Neuronal stem cell (in vitro differentiated cells): ENCODE measurements at regions not wholly inside any gene's neighbourhood (a gene's known extent, or its start where the extent isn't known, plus 50 kb on each side); places are given as distances from the start of the nearest gene placed in this dataset.

Experiments used
- DNase-seq: peaks from one replicate; pipeline ENCODE4 v3.0.0-alpha.2; 2013; ENCODE audit warnings: low spot score
- H2AFZ ChIP-seq: one replicate; pipeline ENCODE4 v1.6.1; 2013; ENCODE audit warnings: mild to moderate bottlenecking, low read length, inconsistent platforms
- H2AK5ac ChIP-seq: 2 replicates; pipeline ENCODE4 v1.6.1; 2013; ENCODE audit warnings: low read depth, mild to moderate bottlenecking, inconsistent platforms, low read length, moderate library complexity, mixed read lengths
- H2BK120ac ChIP-seq: 2 replicates; pipeline ENCODE4 v1.6.1; 2013; ENCODE audit warnings: low read depth, mild to moderate bottlenecking, inconsistent platforms, low read length, moderate library complexity, mixed read lengths
- H2BK12ac ChIP-seq: one replicate; pipeline ENCODE4 v1.6.1; 2013; ENCODE audit warnings: low read length, inconsistent platforms
- H2BK15ac ChIP-seq: 2 replicates; pipeline ENCODE4 v1.6.1; 2013; ENCODE audit warnings: mild to moderate bottlenecking, low read length, inconsistent platforms, mixed read lengths
- H2BK5ac ChIP-seq: one replicate; pipeline ENCODE4 v1.6.1; 2013; ENCODE audit warnings: inconsistent platforms, mild to moderate bottlenecking, low read length, moderate library complexity
- H3K14ac ChIP-seq: one replicate; pipeline ENCODE4 v1.6.1; 2013; ENCODE audit warnings: low read length, inconsistent platforms
- H3K18ac ChIP-seq: 2 replicates; pipeline ENCODE4 v1.6.1; 2013; ENCODE audit warnings: low read length, inconsistent platforms
- H3K23ac ChIP-seq: 2 replicates; pipeline ENCODE4 v1.6.1; 2013; ENCODE audit warnings: low read depth, mild to moderate bottlenecking, mixed read lengths, low read length, inconsistent platforms; ENCODE audit not compliant: poor library complexity
- H3K27ac ChIP-seq: replicated peaks from 3 replicates; pipeline ENCODE4 v1.5.1; 2013; ENCODE audit warnings: low read length, inconsistent platforms
- H3K27me3 ChIP-seq, 3 experiments: 2 replicates each; pipeline ENCODE4 v1.6.1; 2013; ENCODE audit warnings: low read length in 3 of 3, mild to moderate bottlenecking in 2 of 3, inconsistent platforms in 1 of 3, low read depth in 1 of 3, mixed read lengths in 1 of 3, moderate library complexity in 1 of 3; ENCODE audit not compliant: control insufficient read depth in 3 of 3, insufficient read depth in 3 of 3
- H3K36me3 ChIP-seq, 2 donors: replicated peaks in 1 of 2; 2 replicates each; pipeline ENCODE4 v1.6.1; 2013; ENCODE audit warnings: low read length in 2 of 2; ENCODE audit not compliant: control insufficient read depth in 2 of 2, insufficient read depth in 2 of 2
- H3K4ac ChIP-seq: 2 replicates; pipeline ENCODE4 v1.6.1; 2013; ENCODE audit warnings: inconsistent platforms, mild to moderate bottlenecking, low read length, moderate library complexity
- H3K4me1 ChIP-seq, 2 donors: 1 replicate in 1 of 2; 2 replicates in 1 of 2; pipeline ENCODE4 v1.6.1; 2013; ENCODE audit warnings: low read length in 2 of 2, low read depth in 1 of 2; ENCODE audit not compliant: control insufficient read depth in 2 of 2, insufficient read depth in 1 of 2
- H3K4me2 ChIP-seq: one replicate; pipeline ENCODE4 v1.6.1; 2013; ENCODE audit warnings: mild to moderate bottlenecking, low read length, inconsistent platforms; ENCODE audit not compliant: insufficient read depth, poor library complexity, severe bottlenecking
- H3K4me3 ChIP-seq, 2 donors: 2 replicates each; pipeline ENCODE4 v1.5.1; 2013; ENCODE audit warnings: low read length in 2 of 2, mild to moderate bottlenecking in 2 of 2, inconsistent platforms in 1 of 2, moderate library complexity in 1 of 2
- H3K79me1 ChIP-seq: one replicate; pipeline ENCODE4 v1.6.1; 2013; ENCODE audit warnings: low read depth, mild to moderate bottlenecking, inconsistent platforms, low read length, moderate library complexity
- H3K9ac ChIP-seq: one replicate; pipeline ENCODE4 v1.6.1; 2013; ENCODE audit warnings: mild to moderate bottlenecking, low read depth, low read length, inconsistent platforms; ENCODE audit not compliant: poor library complexity
- H3K9me3 ChIP-seq, 2 donors: replicated peaks in 1 of 2; 2 replicates each; pipeline versions ENCODE3 to v1.6.1; 2013; ENCODE audit warnings: low read length in 2 of 2, mild to moderate bottlenecking in 2 of 2, inconsistent platforms in 1 of 2, low read depth in 1 of 2, mixed read lengths in 1 of 2, moderate library complexity in 1 of 2; ENCODE audit not compliant: control insufficient read depth in 2 of 2, insufficient read depth in 1 of 2
- H4K8ac ChIP-seq: one replicate; pipeline ENCODE4 v1.6.1; 2013; ENCODE audit warnings: low read depth, mild to moderate bottlenecking, inconsistent platforms, low read length, moderate library complexity
- H4K91ac ChIP-seq: one replicate; pipeline ENCODE4 v1.6.1; 2013; ENCODE audit warnings: low read length, low read depth, mild to moderate bottlenecking, inconsistent platforms; ENCODE audit not compliant: poor library complexity
- WGBS, 2 donors: extraction: QIAGEN DNeasy Blood & Tissue Kit; methylation state at CpG; one replicate each; pipeline ENCODE4 v1.1.7; 2013; ENCODE audit warnings: missing lambda C conversion rate in 2 of 2, mixed read lengths in 1 of 2; ENCODE audit not compliant: insufficient read length in 2 of 2, insufficient replicate concordance in 1 of 2; ENCODE audit errors: extremely low coverage in 2 of 2; 5-methylcytosine and 5-hydroxymethylcytosine counted together

- H3K9me3 ChIP-seq, result no peaks in the 10 kb centered on the region
- no peak overlapping the region for H2BK5ac ChIP-seq
- H3K9ac ChIP-seq, result no peak overlapping the region
- H3K18ac ChIP-seq, result no peak overlapping the region
- no peaks in the 10 kb centered on the region for H3K27me3 ChIP-seq
- no peak overlapping the region for H4K91ac ChIP-seq
- H3K23ac ChIP-seq, result no peak overlapping the region
- H3K36me3 ChIP-seq, result no peaks in the 10 kb centered on the region
- no peak overlapping the region for H3K4ac ChIP-seq
- no peak overlapping the region for H3K4me3 ChIP-seq
- no peak overlapping the region for H2BK120ac ChIP-seq
- no peak overlapping the region for H2BK12ac ChIP-seq
- DNase-seq, result no peak
- no peak overlapping the region for H3K14ac ChIP-seq
- H3K79me1 ChIP-seq, result no peaks in the 10 kb centered on the region
- H2AK5ac ChIP-seq, result no peak overlapping the region
- no peak overlapping the region for H4K8ac ChIP-seq
- H3K4me2 ChIP-seq, result no peak overlapping the region
- H2BK15ac ChIP-seq, result no peak overlapping the region
- H2AFZ ChIP-seq, result no peak overlapping the region
- H3K27ac ChIP-seq, result no peak overlapping the region
- no peaks in the 10 kb centered on the region for H3K4me1 ChIP-seq
Measured at GRCh38 chrX:6910218-6910617, 237.3 kb upstream of the STS start.

GRCh38 chrX:6909396-6909795 lies 238.1 kb upstream of the STS start:
- H2AK5ac ChIP-seq, result no peak overlapping the region
- no peak overlapping the region for H4K8ac ChIP-seq
- no peaks in the 10 kb centered on the region for H3K9me3 ChIP-seq
- no peak overlapping the region for H3K27ac ChIP-seq
- no peak overlapping the region for H3K18ac ChIP-seq
- no peak overlapping the region for H3K14ac ChIP-seq
- no peak overlapping the region for H2BK120ac ChIP-seq
- H3K4me2 ChIP-seq, result no peak overlapping the region
- H4K91ac ChIP-seq, result no peak overlapping the region
- H3K4ac ChIP-seq, result no peak overlapping the region
- no peaks in the 10 kb centered on the region for H3K36me3 ChIP-seq
- H3K23ac ChIP-seq, result no peak overlapping the region
- H3K27me3 ChIP-seq, result no peaks in the 10 kb centered on the region
- DNase-seq, result no peak
- H3K4me1 ChIP-seq, result no peaks in the 10 kb centered on the region
- no peak overlapping the region for H2BK15ac ChIP-seq
- no peak overlapping the region for H3K9ac ChIP-seq
- no peak overlapping the region for H2BK5ac ChIP-seq
- H3K4me3 ChIP-seq, result no peak overlapping the region
- no CpG with 5 or more reads among the region's 3 CpGs for WGBS, 2 donors
- no peak overlapping the region for H2AFZ ChIP-seq
- no peak overlapping the region for H2BK12ac ChIP-seq
- H3K79me1 ChIP-seq, result no peaks in the 10 kb centered on the region

GRCh38 chrX:6906608-6907007 lies 240.9 kb upstream of the STS start:
- no peak overlapping the region for H4K91ac ChIP-seq
- H3K4me2 ChIP-seq, result no peak overlapping the region
- H3K9ac ChIP-seq, result no peak overlapping the region
- H2BK120ac ChIP-seq, result no peak overlapping the region
- no peak overlapping the region for H2BK15ac ChIP-seq
- no peak overlapping the region for H3K4me3 ChIP-seq
- peaks cover 0 to 2% of the 10 kb centered on the region in 2 donors for H3K4me1 ChIP-seq
- DNase-seq, result no peak
- WGBS, 2 donors, result no CpG with 5 or more reads among the region's 1 CpG
- no peak overlapping the region for H2BK12ac ChIP-seq
- H2BK5ac ChIP-seq, result no peak overlapping the region
- no peak overlapping the region for H3K18ac ChIP-seq
- no peaks in the 10 kb centered on the region for H3K9me3 ChIP-seq
- H3K14ac ChIP-seq, result no peak overlapping the region
- H3K36me3 ChIP-seq, result no peaks in the 10 kb centered on the region
- H3K23ac ChIP-seq, result no peak overlapping the region
- no peak overlapping the region for H2AK5ac ChIP-seq
- H3K79me1 ChIP-seq, result no peaks in the 10 kb centered on the region
- no peaks in the 10 kb centered on the region for H3K27me3 ChIP-seq
- no peak overlapping the region for H3K27ac ChIP-seq
- no peak overlapping the region for H3K4ac ChIP-seq
- no peak overlapping the region for H2AFZ ChIP-seq
- no peak overlapping the region for H4K8ac ChIP-seq

- Histone ChIP-seq H2BK12ac (no peak overlapping the region), H3K18ac (no peak overlapping the region), H3K27me3 (no peaks in the 10 kb centered on the region), H3K9ac (no peak overlapping the region), H3K4me2 (no peak overlapping the region), H2BK5ac (no peak overlapping the region), H3K23ac (no peak overlapping the region), H3K9me3 (no peaks in the 10 kb centered on the region), H2BK15ac (no peak overlapping the region), H3K36me3 (no peaks in the 10 kb centered on the region), H4K91ac (no peak overlapping the region), H3K4me1 (peaks cover 0 to 2% of the 10 kb centered on the region in 2 donors), H3K27ac (no peak overlapping the region), H3K14ac (no peak overlapping the region), H2AFZ (no peak overlapping the region), H3K79me1 (no peaks in the 10 kb centered on the region), H3K4ac (no peak overlapping the region), H4K8ac (no peak overlapping the region), H2AK5ac (no peak overlapping the region), H2BK120ac (no peak overlapping the region), H3K4me3 (no peak overlapping the region)
- no peak for DNase-seq
- WGBS, 2 donors, result no CpG with 5 or more reads among the region's 5 CpGs
Measured at GRCh38 chrX:6904156-6904555, 243.4 kb upstream of the STS start.
